Nephron progenitor cell (in vitro differentiated cells): ENCODE measurements at regions not wholly inside any gene's neighbourhood (a gene's known extent, or its start where the extent isn't known, plus 50 kb on each side); places are given as distances from the start of the nearest gene placed in this dataset.

Experiments used
- DNase-seq: peaks from one replicate; pipeline ENCODE4 v3.0.0; 2021
- H3K27ac Mint-ChIP-seq: 2 replicates; pipeline ENCODE4 v1.8.0; 2021; ENCODE audit warnings: mild to moderate bottlenecking, moderate library complexity, mixed read lengths
- H3K27me3 Mint-ChIP-seq: 2 replicates; pipeline ENCODE4 v1.8.0; 2021; ENCODE audit warnings: mild to moderate bottlenecking, low read depth, mixed read lengths; ENCODE audit not compliant: poor library complexity
- H3K36me3 Mint-ChIP-seq: 2 replicates; pipeline ENCODE4 v1.8.0; 2021; ENCODE audit warnings: low read depth, mixed read lengths
- H3K4me1 Mint-ChIP-seq: 2 replicates; pipeline ENCODE4 v1.8.0; 2021; ENCODE audit warnings: mixed read lengths
- H3K4me3 Mint-ChIP-seq: 2 replicates; pipeline ENCODE4 v1.8.0; 2021; ENCODE audit warnings: mild to moderate bottlenecking, moderate library complexity, mixed read lengths
- H3K9me3 Mint-ChIP-seq: 2 replicates; pipeline ENCODE4 v1.8.0; 2021; ENCODE audit warnings: mild to moderate bottlenecking, moderate library complexity, mixed read lengths
- CTCF ChIP-seq: fragments of 200-600 bp; sonication (generic); IDR thresholded peaks from 2 replicates; pipeline ENCODE4 v1.5.0; 2021; ENCODE audit warnings: antibody characterized with exemption

- Mint-ChIP-seq H3K4me1 (peaks cover 37% of the 10 kb centered on the region), H3K9me3 (peaks cover 30% of the 10 kb centered on the region), H3K27me3 (peaks cover 32% of the 10 kb centered on the region), H3K4me3 (no peak overlapping the region), H3K36me3 (no peaks in the 10 kb centered on the region), H3K27ac (no peak overlapping the region)
- no peak for DNase-seq
- TF ChIP-seq CTCF, result no peak
Observed at GRCh38 chr1:29527314-29528004, 291.1 kb downstream of the PTPRU start.

DNA sequence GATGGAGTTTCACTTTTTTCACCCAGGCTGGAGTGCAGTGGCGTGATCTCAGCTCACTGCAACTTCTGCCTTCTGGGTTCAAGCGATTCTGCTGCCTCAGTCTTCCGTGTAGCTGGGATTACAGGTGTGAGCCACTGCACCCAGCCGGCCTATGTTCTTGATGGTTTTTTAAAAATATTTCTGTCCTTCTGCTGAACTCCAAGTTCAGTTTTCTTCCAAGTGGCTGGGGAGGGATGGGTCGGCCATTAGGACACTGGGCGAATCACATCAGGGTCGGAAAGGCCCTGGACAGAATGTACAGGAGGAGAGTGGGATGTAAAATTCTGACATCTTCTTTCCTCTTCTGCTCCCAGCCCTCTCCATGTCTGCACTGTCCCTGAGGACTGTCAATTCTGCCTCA is 289.6 kb downstream of the PTPRU start:
- no peak for TF ChIP-seq CTCF
- H3K27me3 Mint-ChIP-seq, result peaks cover 31% of the 10 kb centered on the region
- DNase-seq, result no peak
- peaks cover 42% of the 10 kb centered on the region for H3K4me1 Mint-ChIP-seq
- H3K27ac Mint-ChIP-seq, result no peak overlapping the region
- H3K4me3 Mint-ChIP-seq, result no peak overlapping the region
- peaks cover 27% of the 10 kb centered on the region for H3K9me3 Mint-ChIP-seq
- H3K36me3 Mint-ChIP-seq, result no peaks in the 10 kb centered on the region

DNA sequence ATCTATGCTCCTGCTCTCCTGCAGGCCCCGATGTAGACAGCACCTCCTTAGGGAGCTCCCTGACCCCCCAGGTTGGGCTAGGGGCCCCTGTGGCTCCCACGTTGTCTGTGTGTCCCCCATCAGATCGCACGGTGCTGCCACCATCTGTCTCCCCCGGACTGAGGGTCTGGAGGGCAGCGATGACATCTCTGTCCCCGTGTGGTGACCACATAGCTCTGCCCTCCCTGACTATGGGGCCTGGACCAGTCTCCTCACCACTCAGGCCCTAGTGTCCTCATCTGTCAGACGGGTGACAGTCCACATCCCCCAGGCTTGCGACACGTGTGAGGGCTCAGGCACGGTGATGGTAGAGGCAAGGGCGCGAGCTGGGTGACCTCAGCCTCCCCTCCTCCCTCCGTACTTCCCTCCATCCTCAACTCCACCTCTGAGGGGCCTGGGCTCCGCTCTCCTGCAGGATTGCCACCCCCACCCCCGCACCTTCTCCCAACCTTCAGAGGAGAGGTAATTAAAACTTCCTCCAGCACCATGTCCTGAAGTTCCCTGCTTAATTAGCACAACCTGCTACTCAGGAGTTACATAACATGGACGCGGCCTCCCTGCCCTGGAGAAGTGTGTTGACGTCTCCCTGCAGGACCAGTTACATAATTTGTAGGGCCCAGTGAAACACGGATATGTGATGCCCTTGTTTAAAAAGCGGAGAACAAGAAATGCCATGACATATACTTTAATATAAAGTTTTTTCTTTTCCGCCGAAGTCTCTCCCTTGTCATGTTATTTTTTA is 288.2 kb downstream of the PTPRU start:
- Mint-ChIP-seq H3K36me3 (no peaks in the 10 kb centered on the region), H3K27ac (no peak overlapping the region), H3K9me3 (peaks cover 13% of the 10 kb centered on the region), H3K4me3 (no peak overlapping the region), H3K4me1 (peaks cover 53% of the 10 kb centered on the region), H3K27me3 (peaks cover 33% of the 10 kb centered on the region)
- TF ChIP-seq CTCF, result no peak
- DNase-seq, result no peak

- no peak for TF ChIP-seq CTCF
- Mint-ChIP-seq H3K27ac (peak overlapping the region; percentile 34), H3K36me3 (no peaks in the 10 kb centered on the region), H3K9me3 (peaks cover 4% of the 10 kb centered on the region), H3K4me3 (no peak overlapping the region), H3K4me1 (peaks cover 54% of the 10 kb centered on the region), H3K27me3 (peaks cover 30% of the 10 kb centered on the region)
- no peak for DNase-seq
Observed at GRCh38 chr1:29523576-29523975, 287.3 kb downstream of the PTPRU start.

- no peak for DNase-seq
- Mint-ChIP-seq H3K9me3 (no peaks in the 10 kb centered on the region), H3K4me1 (peaks cover 54% of the 10 kb centered on the region), H3K27me3 (peaks cover 32% of the 10 kb centered on the region), H3K27ac (peak overlapping the region; percentile 34), H3K36me3 (no peaks in the 10 kb centered on the region), H3K4me3 (no peak overlapping the region)
- no peak for TF ChIP-seq CTCF
Observed at GRCh38 chr1:29523136-29523535, 286.8 kb downstream of the PTPRU start.
